T-helper 2 cell treated with Interferon-gamma antibody and Interleukin-4, amounts not matched to agents 5 μg/mL and 100 μg/mL, for 36 hours (primary cell): ENCODE measurements at regions not wholly inside any gene's neighbourhood (a gene's known extent, or its start where the extent isn't known, plus 50 kb on each side); places are given as distances from the start of the nearest gene placed in this dataset.

Experiments
- DNase-seq: peaks from one replicate; pipeline ENCODE4 v3.0.0; 2021; ENCODE audit warnings: low spot score
- H3K27ac Mint-ChIP-seq: one replicate; pipeline ENCODE4 v1.8.0; 2021; ENCODE audit warnings: mild to moderate bottlenecking, mixed read lengths
- H3K27me3 Mint-ChIP-seq: one replicate; pipeline ENCODE4 v1.8.0; 2021; ENCODE audit warnings: low read depth, mixed read lengths
- H3K36me3 Mint-ChIP-seq: one replicate; pipeline ENCODE4 v1.8.0; 2021; ENCODE audit warnings: low read depth, mixed read lengths
- H3K4me1 Mint-ChIP-seq: one replicate; pipeline ENCODE4 v1.8.0; 2021; ENCODE audit warnings: low read depth, mixed read lengths
- H3K4me3 Mint-ChIP-seq: one replicate; pipeline ENCODE4 v1.8.0; 2022; ENCODE audit warnings: mild to moderate bottlenecking, moderate library complexity, mixed read lengths
- H3K9me3 Mint-ChIP-seq: one replicate; pipeline ENCODE4 v1.8.0; 2021; ENCODE audit warnings: mixed read lengths

DNA sequence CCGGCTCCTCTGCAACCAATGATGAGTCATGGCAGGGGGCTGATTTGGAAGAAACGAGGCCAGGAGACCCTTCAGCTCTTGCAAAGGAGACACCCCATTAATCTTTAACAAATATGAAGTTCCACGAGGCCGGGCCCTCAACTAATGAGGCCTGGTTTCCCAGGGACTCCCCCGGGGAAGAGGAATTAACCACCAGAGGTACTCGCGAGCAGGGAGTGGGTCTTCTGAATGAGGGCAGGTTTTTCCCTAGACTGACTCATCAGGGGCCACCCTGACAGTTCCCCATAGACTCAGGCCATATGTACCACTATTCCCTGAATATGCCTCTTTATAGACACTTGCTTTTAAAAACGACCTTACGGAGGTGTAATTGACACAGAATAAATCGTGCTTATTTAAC lies 150.7 kb upstream of the LHX5 start:
- Mint-ChIP-seq H3K4me1 (no peaks in the 10 kb centered on the region), H3K36me3 (no peaks in the 10 kb centered on the region), H3K27me3 (no peaks in the 10 kb centered on the region), H3K9me3 (peaks cover 10% of the 10 kb centered on the region), H3K4me3 (no peak overlapping the region), H3K27ac (no peak overlapping the region)
- DNase-seq: no peak

DNA sequence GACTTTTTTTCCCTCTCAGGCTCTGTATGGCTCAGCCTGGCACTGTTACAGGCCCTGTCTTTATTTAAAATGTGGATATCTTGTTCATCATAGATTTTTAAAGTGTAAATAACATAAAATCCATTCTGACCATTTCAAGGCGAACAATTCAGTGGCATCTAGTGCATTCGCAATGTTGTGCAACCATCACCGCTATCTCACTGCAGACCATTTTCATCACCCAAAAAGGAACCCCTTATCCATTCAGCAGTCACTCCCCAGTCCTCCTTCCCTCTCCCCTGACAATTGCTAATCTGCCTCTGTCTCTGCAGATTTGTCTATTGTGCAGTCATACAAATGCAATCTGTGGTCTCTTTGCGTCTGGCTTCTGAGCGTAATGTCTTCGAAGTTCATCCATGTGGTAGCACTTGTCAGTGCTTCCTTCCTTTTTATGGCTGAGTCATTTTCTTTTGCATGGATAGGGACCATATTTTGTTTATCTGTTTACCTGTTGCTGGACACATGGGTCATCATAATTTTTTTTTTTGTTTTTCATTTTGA lies 148.8 kb upstream of the LHX5 start:
- Mint-ChIP-seq H3K36me3 (no peaks in the 10 kb centered on the region), H3K27ac (no peak overlapping the region), H3K4me1 (no peaks in the 10 kb centered on the region), H3K27me3 (no peaks in the 10 kb centered on the region), H3K9me3 (peaks cover 2% of the 10 kb centered on the region), H3K4me3 (no peak overlapping the region)
- no peak for DNase-seq

DNA sequence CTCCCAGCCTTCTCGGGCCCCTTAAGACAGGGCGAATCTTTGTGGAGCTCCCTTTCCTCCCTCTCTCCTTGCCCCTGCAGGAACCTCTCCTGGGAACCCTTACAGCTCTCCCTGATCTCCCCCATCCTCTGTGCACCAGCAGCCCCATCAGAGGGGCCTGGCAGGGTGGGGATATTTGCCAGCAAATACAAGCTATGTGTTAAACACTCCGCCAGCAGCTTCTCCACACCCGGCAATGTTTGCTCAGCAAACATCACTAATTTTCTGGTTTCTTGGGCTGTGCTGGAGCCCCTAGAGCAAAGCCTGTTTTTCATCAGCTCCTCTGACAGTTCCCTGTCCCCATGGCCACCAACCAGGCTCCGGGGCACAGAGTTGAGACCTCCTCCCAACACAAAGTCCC lies 147.5 kb upstream of the LHX5 start:
- Mint-ChIP-seq H3K27ac (no peak overlapping the region), H3K9me3 (no peaks in the 10 kb centered on the region), H3K4me3 (no peak overlapping the region)

DNA sequence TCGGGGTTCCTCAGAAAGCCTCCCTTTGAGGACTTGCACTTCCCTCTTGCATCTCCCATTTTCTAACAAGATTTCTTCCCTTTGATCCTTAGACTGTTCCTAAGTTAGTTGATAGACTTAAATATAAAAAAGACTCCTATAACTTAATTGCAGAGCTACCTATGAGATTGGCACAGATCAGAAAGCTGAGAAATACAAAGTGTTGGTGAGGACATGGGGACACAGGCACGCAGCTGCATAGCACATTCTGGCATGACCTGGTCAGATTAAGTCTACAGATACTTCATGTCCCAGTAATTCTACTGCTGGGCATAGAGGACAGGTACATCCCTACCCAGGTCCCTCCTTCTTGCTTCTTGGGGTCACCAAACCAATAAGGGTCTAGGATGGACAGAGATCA lies 141.7 kb upstream of the LHX5 start:
- no peaks in the 10 kb centered on the region for H3K36me3 Mint-ChIP-seq
- no peak for DNase-seq
- no peak overlapping the region for H3K4me3 Mint-ChIP-seq
- H3K4me1 Mint-ChIP-seq: no peaks in the 10 kb centered on the region
- peaks cover 27% of the 10 kb centered on the region for H3K27me3 Mint-ChIP-seq
- H3K27ac Mint-ChIP-seq: no peak overlapping the region
- no peaks in the 10 kb centered on the region for H3K9me3 Mint-ChIP-seq

More for the DNA sequence above, 147.5 kb upstream of the LHX5 start:
- Mint-ChIP-seq H3K36me3 (no peaks in the 10 kb centered on the region), H3K4me1 (no peaks in the 10 kb centered on the region), H3K27me3 (no peaks in the 10 kb centered on the region)
- DNase-seq: no peak

DNA sequence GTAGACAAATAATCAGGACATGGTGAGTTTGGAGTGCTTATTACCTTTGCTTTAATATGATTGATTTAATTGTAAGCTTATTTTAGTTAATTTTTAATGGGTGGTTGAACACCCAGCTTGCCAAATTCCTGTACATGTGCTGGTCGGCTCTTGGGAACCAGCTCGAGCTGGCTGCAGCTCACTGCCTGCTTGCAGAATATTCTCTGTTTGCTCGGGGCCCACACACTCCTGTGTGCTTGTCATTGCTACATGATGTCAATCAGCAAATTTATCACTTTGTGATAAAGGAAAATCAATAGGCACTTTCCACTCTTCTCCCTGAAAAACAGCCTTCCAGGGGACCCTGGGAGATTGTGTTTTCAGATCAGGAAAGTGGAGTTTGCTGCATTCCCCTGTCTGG lies 141.1 kb upstream of the LHX5 start:
- Mint-ChIP-seq H3K4me1 (no peaks in the 10 kb centered on the region), H3K36me3 (no peaks in the 10 kb centered on the region), H3K9me3 (peaks cover 3% of the 10 kb centered on the region), H3K4me3 (no peak overlapping the region), H3K27ac (no peak overlapping the region), H3K27me3 (peaks cover 27% of the 10 kb centered on the region)
- no peak for DNase-seq

DNA sequence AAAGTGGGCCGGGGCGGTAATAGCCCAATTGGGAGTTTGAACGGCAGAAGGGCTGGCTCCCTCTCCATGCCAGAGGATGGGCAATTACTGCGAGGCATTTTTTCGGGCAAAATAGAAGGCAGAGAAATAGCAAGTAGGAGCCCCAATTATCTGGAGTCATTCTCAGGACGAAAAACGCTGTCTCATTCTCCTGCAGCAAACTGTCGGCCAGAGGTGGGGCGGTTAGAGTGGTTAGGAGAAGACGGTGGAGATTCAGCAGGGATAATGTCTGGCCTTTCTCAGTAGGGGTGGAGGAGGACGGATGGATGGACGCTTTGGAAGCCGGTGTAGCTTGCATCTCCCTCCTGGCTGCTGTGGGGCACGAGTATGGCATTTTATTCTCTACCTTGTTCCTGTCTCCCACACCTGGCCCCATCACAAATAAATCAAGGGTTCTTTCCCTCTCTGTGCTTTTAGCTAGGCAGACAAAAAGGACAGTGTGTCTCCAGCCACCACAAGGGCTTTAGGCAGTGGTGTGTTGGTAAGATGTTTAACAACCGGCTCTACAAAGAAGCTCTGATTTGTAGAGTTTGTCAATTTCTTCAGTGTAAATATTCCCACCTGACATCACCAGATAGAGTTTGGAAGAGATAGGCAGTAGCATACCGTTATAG lies 140.5 kb upstream of the LHX5 start:
- Mint-ChIP-seq H3K27me3 (peaks cover 27% of the 10 kb centered on the region), H3K4me1 (no peaks in the 10 kb centered on the region), H3K4me3 (no peak overlapping the region), H3K27ac (no peak overlapping the region), H3K9me3 (peaks cover 3% of the 10 kb centered on the region), H3K36me3 (no peaks in the 10 kb centered on the region)
- no peak for DNase-seq

DNA sequence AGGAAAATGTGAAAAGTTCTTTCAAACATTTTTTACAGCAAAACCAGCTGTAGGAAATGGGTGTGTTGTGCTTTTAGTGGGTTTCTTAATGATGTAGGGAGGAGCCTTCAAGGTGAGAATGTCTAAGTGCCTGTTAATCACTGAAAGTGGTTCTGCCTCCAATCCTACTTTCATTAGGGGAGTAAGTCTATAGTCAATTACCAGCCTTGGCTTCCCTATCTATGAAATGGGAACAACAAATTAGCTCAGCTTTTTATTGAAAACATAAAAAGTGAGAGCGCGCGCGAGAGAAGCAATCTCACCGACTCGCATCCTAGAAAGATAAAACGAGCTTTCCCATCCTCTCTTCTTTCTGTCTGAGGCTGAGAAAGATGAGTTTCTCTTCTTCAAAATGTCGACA lies 140.0 kb upstream of the LHX5 start:
- Mint-ChIP-seq H3K36me3 (no peaks in the 10 kb centered on the region), H3K27me3 (peaks cover 27% of the 10 kb centered on the region), H3K4me1 (no peaks in the 10 kb centered on the region), H3K9me3 (peaks cover 3% of the 10 kb centered on the region), H3K27ac (no peak overlapping the region), H3K4me3 (no peak overlapping the region)
- DNase-seq: no peak

DNA sequence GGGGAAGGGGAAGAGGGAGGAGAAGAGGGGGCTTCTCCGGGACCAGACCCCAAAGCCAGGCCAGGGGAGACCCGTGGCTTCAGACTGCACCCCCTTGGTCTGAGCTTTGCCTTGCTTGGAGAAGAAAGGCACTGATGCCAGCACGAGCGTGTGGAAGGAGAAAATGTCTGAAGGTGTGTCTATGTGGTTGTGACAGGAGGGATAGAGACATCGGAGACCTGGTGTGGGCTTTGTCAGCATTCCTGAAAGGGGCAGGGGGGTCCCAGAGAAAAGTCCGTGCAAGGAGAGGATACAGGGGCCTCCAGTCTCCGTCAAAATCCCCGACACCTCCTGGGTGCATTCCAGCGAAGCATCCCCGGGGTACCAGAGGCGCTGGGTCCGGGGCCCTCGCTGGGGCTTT lies 139.0 kb upstream of the LHX5 start:
- no peaks in the 10 kb centered on the region for H3K36me3 Mint-ChIP-seq
- no peak for DNase-seq
- peaks cover 27% of the 10 kb centered on the region for H3K27me3 Mint-ChIP-seq
- no peaks in the 10 kb centered on the region for H3K4me1 Mint-ChIP-seq
- no peak overlapping the region for H3K27ac Mint-ChIP-seq
- H3K9me3 Mint-ChIP-seq: peaks cover 3% of the 10 kb centered on the region
- no peak overlapping the region for H3K4me3 Mint-ChIP-seq

DNA sequence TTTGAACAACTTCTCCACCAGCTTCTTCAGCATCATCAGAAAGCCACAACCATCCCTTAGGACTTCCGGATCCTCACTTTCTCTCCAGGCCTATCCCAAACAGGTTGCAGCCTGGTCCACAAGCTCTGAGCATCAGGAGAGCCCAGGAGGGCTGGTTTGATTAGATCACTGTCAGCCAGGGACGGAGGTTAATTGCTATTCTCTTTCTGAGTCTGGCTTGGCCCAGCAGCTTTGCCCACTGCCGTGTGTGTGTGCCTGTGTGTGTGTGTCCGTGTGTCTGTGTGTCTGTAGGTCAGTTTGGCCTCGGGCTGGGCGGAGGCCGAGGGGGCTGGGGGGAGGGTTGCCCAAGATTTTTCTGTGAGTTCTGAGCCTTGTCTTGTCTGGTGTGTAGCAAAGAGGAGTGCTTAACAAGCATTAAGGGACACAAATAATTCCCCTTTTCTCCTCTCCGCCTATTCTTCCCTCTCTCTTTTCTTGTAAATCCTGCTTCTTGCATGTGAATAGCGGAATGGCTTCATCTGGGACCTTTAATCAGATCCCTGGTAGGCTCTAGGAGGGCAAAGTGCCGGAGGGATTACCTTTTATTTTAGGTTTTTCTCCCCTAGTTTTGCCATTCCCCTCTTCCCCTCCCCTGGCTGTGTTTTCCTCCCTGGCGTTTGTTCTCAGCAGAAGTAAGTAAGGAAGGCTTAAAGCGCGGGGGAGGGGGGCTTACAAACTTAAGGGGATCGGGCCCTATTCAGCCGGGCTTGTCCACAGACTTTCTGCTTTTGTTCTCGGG lies 138.2 kb upstream of the LHX5 start:
- H3K9me3 Mint-ChIP-seq: peaks cover 3% of the 10 kb centered on the region
- peaks cover 27% of the 10 kb centered on the region for H3K27me3 Mint-ChIP-seq
- H3K27ac Mint-ChIP-seq: no peak overlapping the region
- no peak for DNase-seq
- no peaks in the 10 kb centered on the region for H3K4me1 Mint-ChIP-seq
- H3K36me3 Mint-ChIP-seq: no peaks in the 10 kb centered on the region
- no peak overlapping the region for H3K4me3 Mint-ChIP-seq

DNA sequence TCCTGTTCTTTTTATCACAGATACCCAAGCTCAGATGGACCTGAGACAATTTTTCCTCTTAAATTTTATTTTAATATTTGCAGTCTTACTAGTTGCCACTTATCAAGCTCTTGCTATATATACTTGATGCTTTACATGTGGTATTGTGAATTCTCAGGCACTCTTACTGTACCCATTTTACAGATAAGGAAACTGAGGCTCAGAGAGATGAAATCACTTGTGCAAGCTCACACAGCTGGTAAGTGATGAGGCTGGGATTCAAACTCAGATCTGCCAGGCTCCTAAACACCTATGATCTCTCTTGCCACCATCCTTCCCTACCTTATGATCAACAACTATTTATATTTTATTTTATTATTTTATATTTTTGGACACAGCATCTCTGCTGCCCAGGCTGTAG lies 133.0 kb upstream of the LHX5 start:
- no peaks in the 10 kb centered on the region for H3K4me1 Mint-ChIP-seq
- no peaks in the 10 kb centered on the region for H3K36me3 Mint-ChIP-seq
- H3K9me3 Mint-ChIP-seq: peaks cover 3% of the 10 kb centered on the region
- H3K27me3 Mint-ChIP-seq: peaks cover 5% of the 10 kb centered on the region
- DNase-seq: no peak
- H3K27ac Mint-ChIP-seq: no peak overlapping the region
- H3K4me3 Mint-ChIP-seq: no peak overlapping the region

DNA sequence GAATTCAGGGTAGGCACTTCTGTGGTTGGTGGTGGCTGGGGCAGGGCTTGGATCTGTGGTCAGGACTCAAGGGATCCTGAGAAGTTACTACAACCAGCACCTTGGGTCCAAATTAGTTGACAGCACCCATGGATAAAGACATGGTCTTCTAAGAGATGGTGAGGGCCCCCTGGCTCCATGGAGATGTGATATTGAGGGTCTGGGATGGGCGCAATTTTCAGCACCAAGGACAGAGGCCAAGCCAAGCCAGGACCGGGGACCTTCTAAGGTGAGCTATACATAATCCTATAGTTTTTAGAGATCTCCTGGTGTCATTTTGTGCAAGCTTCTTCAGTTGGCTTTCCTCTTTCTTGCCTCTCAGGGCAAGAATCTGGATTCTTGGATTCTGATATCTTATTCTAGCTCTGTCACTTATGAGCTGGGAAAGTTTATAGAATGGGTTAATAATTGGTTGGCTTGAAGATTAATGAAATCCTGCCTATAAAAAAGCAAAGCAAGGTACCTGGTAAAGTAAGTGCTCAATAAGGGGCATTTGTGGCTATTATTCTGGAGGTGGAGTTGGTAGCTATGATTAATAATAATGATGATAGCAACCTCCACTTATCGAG lies 130.1 kb upstream of the LHX5 start:
- H3K9me3 Mint-ChIP-seq: no peaks in the 10 kb centered on the region
- H3K36me3 Mint-ChIP-seq: no peaks in the 10 kb centered on the region
- no peaks in the 10 kb centered on the region for H3K27me3 Mint-ChIP-seq
- no peaks in the 10 kb centered on the region for H3K4me1 Mint-ChIP-seq
- no peak for DNase-seq
- no peak overlapping the region for H3K27ac Mint-ChIP-seq
- no peak overlapping the region for H3K4me3 Mint-ChIP-seq

DNA sequence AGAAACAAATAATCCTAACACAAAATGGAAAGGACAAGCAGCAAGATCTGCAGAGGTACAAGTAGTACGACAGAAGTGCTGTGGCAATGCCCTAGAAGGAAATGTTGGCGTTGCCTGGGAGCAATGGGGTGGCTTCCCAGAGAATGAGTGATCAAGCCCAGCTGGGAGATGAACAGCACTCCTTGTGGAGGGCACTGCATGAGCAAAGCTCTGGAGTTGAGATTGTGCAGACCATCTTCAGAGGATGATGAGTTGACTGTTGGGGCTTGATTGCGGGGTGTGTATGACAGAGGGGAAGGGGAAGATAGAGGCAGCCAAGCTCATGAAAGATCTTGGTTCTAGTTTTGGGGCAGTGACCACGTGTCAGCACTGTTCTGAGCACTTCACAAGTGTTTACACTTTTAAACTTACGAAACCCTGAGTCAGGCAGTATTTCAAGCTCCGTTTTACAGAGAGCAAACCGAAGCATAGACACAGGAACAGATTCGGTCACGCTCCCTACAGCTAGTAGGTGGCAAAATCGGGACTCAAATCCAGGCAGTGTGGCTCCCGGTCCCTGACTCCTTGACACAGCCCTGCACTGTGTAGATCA lies 127.2 kb upstream of the LHX5 start:
- H3K27me3 Mint-ChIP-seq: no peaks in the 10 kb centered on the region
- DNase-seq: no peak
- no peaks in the 10 kb centered on the region for H3K36me3 Mint-ChIP-seq
- no peaks in the 10 kb centered on the region for H3K4me1 Mint-ChIP-seq
- no peak overlapping the region for H3K27ac Mint-ChIP-seq
- peaks cover 6% of the 10 kb centered on the region for H3K9me3 Mint-ChIP-seq
- no peak overlapping the region for H3K4me3 Mint-ChIP-seq

DNA sequence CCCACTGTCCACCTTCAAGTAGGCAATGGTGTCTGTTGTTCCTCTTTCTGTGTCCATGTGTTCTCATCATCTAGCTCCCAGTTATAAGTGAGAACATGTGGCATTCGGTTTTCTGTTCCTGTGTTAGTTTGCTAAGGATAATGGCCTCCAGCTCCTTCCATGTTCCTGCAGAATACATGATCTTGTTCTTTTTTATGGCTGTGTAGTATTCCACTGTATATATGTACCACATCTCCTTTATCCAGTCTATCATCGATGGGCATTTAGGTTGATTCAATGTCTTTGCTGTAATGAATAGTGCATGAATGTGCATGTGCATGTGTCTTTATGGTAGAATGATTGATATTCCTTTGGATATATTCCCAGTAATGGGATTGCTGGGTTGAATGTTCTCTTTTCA lies 123.3 kb upstream of the LHX5 start:
- Mint-ChIP-seq H3K4me3 (no peak overlapping the region), H3K36me3 (no peaks in the 10 kb centered on the region), H3K4me1 (peaks cover 2% of the 10 kb centered on the region), H3K9me3 (peaks cover 6% of the 10 kb centered on the region), H3K27me3 (peaks cover 15% of the 10 kb centered on the region), H3K27ac (no peak overlapping the region)
- DNase-seq: no peak

DNA sequence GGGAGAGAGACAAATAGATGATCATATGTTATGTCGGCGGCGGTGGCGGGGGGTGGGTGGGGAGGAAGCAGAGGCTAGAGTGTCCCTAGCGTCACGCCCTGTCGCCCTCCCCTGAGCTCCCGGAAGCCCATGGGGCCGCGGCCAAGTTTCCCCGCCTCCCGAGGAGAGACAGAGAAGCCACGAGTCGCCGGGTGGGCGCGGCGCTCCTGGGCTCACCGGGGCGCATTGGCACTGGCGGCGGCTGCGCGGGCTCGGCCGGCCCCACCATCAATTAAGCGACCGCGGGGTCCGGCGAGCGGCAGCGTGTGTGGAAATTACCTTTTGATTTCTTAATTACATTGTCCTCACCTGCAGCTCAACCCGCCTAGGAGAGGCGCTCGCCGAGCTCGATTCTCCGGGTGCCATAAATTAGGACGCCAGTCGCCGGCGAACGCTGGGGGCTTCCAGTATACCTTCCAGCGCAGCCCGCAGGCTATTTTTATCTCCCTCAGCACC lies 119.9 kb upstream of the LHX5 start:
- DNase-seq: no peak
- no peaks in the 10 kb centered on the region for H3K36me3 Mint-ChIP-seq
- peaks cover 15% of the 10 kb centered on the region for H3K27me3 Mint-ChIP-seq
- peaks cover 6% of the 10 kb centered on the region for H3K9me3 Mint-ChIP-seq
- peaks cover 2% of the 10 kb centered on the region for H3K4me1 Mint-ChIP-seq
- H3K27ac Mint-ChIP-seq: no peak overlapping the region
- peak overlapping the region; percentile 50 for H3K4me3 Mint-ChIP-seq
